Testis (tissue), 2 donors: ENCODE measurements at regions not wholly inside any gene's neighbourhood (a gene's known extent, or its start where the extent isn't known, plus 50 kb on each side); places are given as distances from the start of the nearest gene placed in this dataset.
"Not testable (repeated sequence)": the region's sequence is repeated elsewhere in the genome, so short reads cannot be mapped to it uniquely, and the experiment has no call there.

Experiments used
- DNase-seq: peaks from one replicate; pipeline ENCODE4 v3.0.0-alpha.2; 2019
- H3K27ac ChIP-seq, 2 donors: fragments of 200-600 bp; sonication (generic); one replicate each; pipeline ENCODE4 v1.5.1; 2019
- H3K27me3 ChIP-seq: fragments of 200-600 bp; sonication (generic); one replicate; pipeline ENCODE4 v1.5.1; 2019
- H3K36me3 ChIP-seq: fragments of 200-600 bp; sonication (generic); one replicate; pipeline ENCODE4 v1.5.1; 2017; ENCODE audit warnings: low read depth; ENCODE audit errors: missing control alignments
- H3K4me1 ChIP-seq: fragments of 200-600 bp; sonication (generic); one replicate; pipeline ENCODE4 v1.5.1; 2019
- H3K4me3 ChIP-seq, 2 donors: fragments of 200-600 bp; sonication (generic); one replicate each; pipeline ENCODE4 v1.5.1; 2017 to 2019
- H3K9me3 ChIP-seq: fragments of 200-600 bp; sonication (generic); one replicate; pipeline ENCODE4 v1.5.1; 2017
- POLR2A ChIP-seq: fragments of 450-650 bp; IDR thresholded peaks from one replicate; pipeline ENCODE4 v1.6.1; 2017; ENCODE audit warnings: antibody characterized with exemption, mild to moderate bottlenecking, moderate library complexity
- WGBS, 2 donors: methylation state at CpG; one replicate each; pipeline ENCODE4 v1.1.5; 2018; 5-methylcytosine and 5-hydroxymethylcytosine counted together
- intact Hi-C: fragments of 100-400 bp; cut with DNase I; formaldehyde crosslinking; loops from one replicate; pipeline ENCODE4 v1.15.1; 2023; ENCODE audit warnings: low total_unique reads
- TF ChIP-seq, protein P1 (sequence below), 3 experiments: fragments of 450-650 bp in 2 of 3; fragments of 200-600 bp in 1 of 3; sonication (generic) in 1 of 3; IDR thresholded peaks; one replicate each; pipeline ENCODE4 v1.5.1; 2016 to 2019; ENCODE audit warnings: antibody characterized with exemption in 3 of 3, mild to moderate bottlenecking in 2 of 3, moderate library complexity in 1 of 3

DNA sequence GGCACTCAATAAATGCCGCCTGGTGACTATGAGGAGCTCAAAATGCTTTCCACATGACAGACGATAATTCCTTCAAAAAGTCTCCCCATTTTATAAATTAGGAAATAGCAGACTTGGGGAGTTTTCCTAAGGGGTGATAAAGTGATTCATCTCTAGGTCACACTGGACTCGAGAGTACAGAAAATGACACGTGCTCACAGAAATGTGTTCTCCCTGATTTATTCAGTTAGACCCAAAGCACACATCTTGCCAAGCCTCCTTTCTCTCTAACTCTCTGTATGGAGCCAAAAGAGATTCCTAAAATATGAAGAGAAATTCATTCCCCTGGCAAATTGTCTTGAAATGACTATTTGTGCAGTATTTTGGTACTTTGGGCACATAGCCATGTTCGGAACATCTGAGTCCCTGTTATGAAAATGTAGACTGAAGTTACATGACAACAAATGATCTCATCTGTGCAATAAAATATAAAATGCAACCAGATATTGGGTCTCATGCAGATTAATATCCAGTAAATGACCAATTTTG, 381.1 kb downstream of the TFAP2B start:
- 44 to 49% methylated on average over 5 of the region's 5 CpGs for WGBS, 2 donors
- no peaks in the 10 kb centered on the region for H3K27me3 ChIP-seq
- no peak overlapping the region for H3K4me3 ChIP-seq
- no peak for TF ChIP-seq POLR2A
- TF ChIP-seq, protein P1, sequence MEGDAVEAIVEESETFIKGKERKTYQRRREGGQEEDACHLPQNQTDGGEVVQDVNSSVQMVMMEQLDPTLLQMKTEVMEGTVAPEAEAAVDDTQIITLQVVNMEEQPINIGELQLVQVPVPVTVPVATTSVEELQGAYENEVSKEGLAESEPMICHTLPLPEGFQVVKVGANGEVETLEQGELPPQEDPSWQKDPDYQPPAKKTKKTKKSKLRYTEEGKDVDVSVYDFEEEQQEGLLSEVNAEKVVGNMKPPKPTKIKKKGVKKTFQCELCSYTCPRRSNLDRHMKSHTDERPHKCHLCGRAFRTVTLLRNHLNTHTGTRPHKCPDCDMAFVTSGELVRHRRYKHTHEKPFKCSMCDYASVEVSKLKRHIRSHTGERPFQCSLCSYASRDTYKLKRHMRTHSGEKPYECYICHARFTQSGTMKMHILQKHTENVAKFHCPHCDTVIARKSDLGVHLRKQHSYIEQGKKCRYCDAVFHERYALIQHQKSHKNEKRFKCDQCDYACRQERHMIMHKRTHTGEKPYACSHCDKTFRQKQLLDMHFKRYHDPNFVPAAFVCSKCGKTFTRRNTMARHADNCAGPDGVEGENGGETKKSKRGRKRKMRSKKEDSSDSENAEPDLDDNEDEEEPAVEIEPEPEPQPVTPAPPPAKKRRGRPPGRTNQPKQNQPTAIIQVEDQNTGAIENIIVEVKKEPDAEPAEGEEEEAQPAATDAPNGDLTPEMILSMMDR (IDR thresholded peaks at IDR 0.05): no peak
- no peak overlapping the region for H3K27ac ChIP-seq
- H3K4me1 ChIP-seq: no peaks in the 10 kb centered on the region
- DNase-seq: no peak
- intact Hi-C loops: no loop called here
- H3K9me3 ChIP-seq: no peaks in the 10 kb centered on the region
- H3K36me3 ChIP-seq: no peaks in the 10 kb centered on the region

DNA sequence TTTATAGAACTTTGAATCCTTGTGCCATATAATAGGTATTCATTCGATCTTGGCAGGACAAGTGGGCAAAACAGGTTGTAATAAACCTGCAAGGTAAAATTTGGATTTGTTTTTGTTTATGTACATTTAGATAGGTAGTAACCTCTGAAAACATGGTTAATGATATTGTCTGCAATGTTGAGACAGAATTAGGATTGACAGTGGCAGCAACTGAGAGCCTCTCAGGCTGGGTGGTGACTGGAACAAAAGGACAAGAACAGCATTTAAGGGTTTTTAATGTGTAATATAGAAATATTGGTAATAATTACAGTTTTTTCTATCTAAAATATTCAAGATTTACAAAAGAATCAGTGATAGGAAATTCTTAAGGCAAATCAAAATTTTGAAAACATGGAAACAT, 382.0 kb downstream of the TFAP2B start:
- no peaks in the 10 kb centered on the region for H3K36me3 ChIP-seq
- H3K27ac ChIP-seq: no peak overlapping the region
- no peaks in the 10 kb centered on the region for H3K27me3 ChIP-seq
- DNase-seq: no peak
- H3K4me3 ChIP-seq: no peak overlapping the region
- intact Hi-C loops: no loop called here
- no peak for TF ChIP-seq POLR2A
- TF ChIP-seq, protein P1 (IDR thresholded peaks at IDR 0.05): no peak
- no peaks in the 10 kb centered on the region for H3K9me3 ChIP-seq
- H3K4me1 ChIP-seq: no peaks in the 10 kb centered on the region
- 79 to 84% methylated on average over 1 of the region's 1 CpG for WGBS, 2 donors

DNA sequence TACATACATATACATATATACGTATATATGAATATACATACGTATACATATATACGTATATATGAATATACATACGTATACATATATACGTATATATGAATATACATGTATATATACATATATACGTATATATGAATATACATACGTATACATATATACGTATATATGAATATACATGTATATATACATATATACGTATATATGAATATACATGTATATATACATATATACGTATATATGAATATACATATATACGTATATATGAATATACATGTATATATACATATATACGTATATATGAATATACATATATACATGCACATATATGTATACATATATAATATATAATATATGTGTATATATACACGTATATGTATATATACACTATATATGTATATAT, 384.0 kb downstream of the TFAP2B start:
- H3K27me3 ChIP-seq, H3K27ac ChIP-seq, H3K4me3 ChIP-seq, intact Hi-C loops, H3K36me3 ChIP-seq, DNase-seq, H3K9me3 ChIP-seq, H3K4me1 ChIP-seq: not testable (repeated sequence)
- 65 to 69% methylated on average over 5 to 10 of the region's 13 CpGs for WGBS, 2 donors

DNA sequence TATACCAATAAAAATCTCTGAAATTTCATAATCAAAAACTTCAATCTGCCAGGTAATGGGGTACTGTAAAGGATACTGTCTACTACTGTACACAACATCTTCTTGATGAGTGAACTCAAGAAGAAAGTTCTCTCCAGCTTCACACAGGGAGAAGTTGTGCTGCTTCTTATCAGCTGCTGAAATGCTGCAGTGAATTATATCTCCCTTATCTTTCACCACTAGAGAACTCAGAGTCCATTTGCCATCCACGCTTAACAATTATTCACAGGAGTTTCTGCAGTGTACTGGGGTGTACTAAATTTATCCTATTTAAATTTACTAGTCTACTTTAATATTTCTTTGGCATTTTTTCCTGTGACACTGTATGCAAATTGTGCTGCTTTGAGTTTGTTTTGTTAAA, 384.8 kb downstream of the TFAP2B start:
- H3K9me3 ChIP-seq: no peaks in the 10 kb centered on the region
- H3K4me3 ChIP-seq: no peak overlapping the region
- no peaks in the 10 kb centered on the region for H3K27me3 ChIP-seq
- no peak for TF ChIP-seq POLR2A
- TF ChIP-seq, protein P1 (IDR thresholded peaks at IDR 0.05): no peak
- 33 to 44% methylated on average over 1 of the region's 1 CpG for WGBS, 2 donors
- H3K27ac ChIP-seq: no peak overlapping the region
- intact Hi-C loops: no loop called here
- no peak for DNase-seq
- H3K36me3 ChIP-seq: no peaks in the 10 kb centered on the region
- no peaks in the 10 kb centered on the region for H3K4me1 ChIP-seq

DNA sequence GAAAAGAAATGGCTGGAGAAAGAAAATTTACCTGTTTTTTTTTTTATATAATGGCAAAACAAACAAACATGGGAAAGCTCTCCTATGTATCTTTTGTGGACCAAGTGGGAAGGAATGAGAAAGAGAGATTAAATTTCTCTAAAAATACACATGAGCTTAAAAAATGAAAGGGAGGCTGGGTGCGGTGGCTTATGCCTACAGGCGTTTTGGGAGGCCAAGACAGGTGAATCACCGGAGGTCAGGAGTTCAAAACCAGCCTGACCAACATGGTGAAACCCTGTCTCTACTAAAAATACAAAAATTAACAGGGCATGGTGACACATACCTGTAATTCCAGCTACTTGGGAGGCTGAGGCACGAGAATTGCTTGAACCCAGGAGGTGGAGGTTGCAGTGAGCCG, 388.0 kb downstream of the TFAP2B start:
- H3K27ac ChIP-seq, H3K4me1 ChIP-seq, H3K4me3 ChIP-seq, intact Hi-C loops, H3K9me3 ChIP-seq, H3K27me3 ChIP-seq, H3K36me3 ChIP-seq, DNase-seq: not testable (repeated sequence)
- 81 to 88% methylated on average over 5 of the region's 5 CpGs for WGBS, 2 donors

DNA sequence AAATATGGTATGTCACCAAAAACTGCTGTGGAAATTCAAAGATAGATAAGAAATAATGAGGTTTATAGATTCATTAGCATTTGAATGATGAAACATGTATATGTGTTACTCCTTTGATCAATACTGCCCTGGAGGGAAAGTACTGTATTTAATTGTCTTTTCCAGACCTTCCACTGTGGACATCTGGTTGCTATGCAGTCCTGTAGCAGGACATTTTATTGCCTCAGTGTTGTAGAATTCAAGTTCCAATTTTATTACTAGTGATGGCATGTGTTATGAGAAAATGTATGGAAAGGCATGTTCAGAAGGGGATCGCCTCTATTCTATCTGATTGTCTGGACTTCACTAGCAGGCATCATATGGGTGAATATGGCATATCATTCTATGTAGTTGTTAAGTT, 391.0 kb downstream of the TFAP2B start:
- H3K27ac ChIP-seq: no peak overlapping the region
- intact Hi-C loops: no loop called here
- H3K27me3 ChIP-seq: no peaks in the 10 kb centered on the region
- no peak for DNase-seq
- no peaks in the 10 kb centered on the region for H3K9me3 ChIP-seq
- no peaks in the 10 kb centered on the region for H3K4me1 ChIP-seq
- no peak for TF ChIP-seq POLR2A
- TF ChIP-seq, protein P1 (IDR thresholded peaks at IDR 0.05): no peak
- 95 to 100% methylated on average over 1 of the region's 1 CpG for WGBS, 2 donors
- H3K4me3 ChIP-seq: no peak overlapping the region
- no peaks in the 10 kb centered on the region for H3K36me3 ChIP-seq
